ENCODE measurements at regions not wholly inside any gene's neighbourhood (a gene's known extent, or its start where the extent isn't known, plus 50 kb on each side); places are given as distances from the start of the nearest gene placed in this dataset.

GRCh38 chr22:44442186-44442815 is 55.7 kb downstream of the RTL6 start:
- no peaks in the 10 kb centered on the region for H3K79me2 ChIP-seq (ENCODE audit: control insufficient read depth, insufficient read depth, low read length)
- no peaks in the 10 kb centered on the region for H3K36me3 ChIP-seq (ENCODE audit: control insufficient read depth in 2 of 2, extremely low read depth in 1 of 2, insufficient read depth in 2 of 2, low read length in 2 of 2)
- no peak overlapping the region for H3K4me2 ChIP-seq (ENCODE audit: control insufficient read depth, extremely low read depth, insufficient read depth, low read depth, low read length)
- H3K4me1 ChIP-seq (ENCODE audit: control insufficient read depth, extremely low read depth, insufficient read depth, low read length), result peaks cover 9% of the 10 kb centered on the region
- H3K27ac ChIP-seq (ENCODE audit: control insufficient read depth, insufficient read depth, low read length), result no peak overlapping the region
- no peak overlapping the region for H3K9ac ChIP-seq (ENCODE audit: control insufficient read depth, extremely low read depth, insufficient read depth, low read length)
- no peak overlapping the region for H3K4me3 ChIP-seq (ENCODE audit: control insufficient read depth in 2 of 3, extremely low read depth in 1 of 3, insufficient read depth in 2 of 3, low read depth in 1 of 3, low read length in 3 of 3)
- H3K9me3 ChIP-seq (ENCODE audit: control insufficient read depth, low read depth, low read length), result peaks cover 2% of the 10 kb centered on the region
- no peak for DNase-seq (ENCODE audit: low read depth, low spot score)
- H4K20me1 ChIP-seq (ENCODE audit: control insufficient read depth, extremely low read depth, insufficient read depth, low read length), result no peaks in the 10 kb centered on the region
- H3K27me3 ChIP-seq (ENCODE audit: control insufficient read depth, extremely low read depth, insufficient read depth, low read length), result peaks cover 3% of the 10 kb centered on the region
- H2AFZ ChIP-seq (ENCODE audit: control insufficient read depth, low read length), result no peak overlapping the region
- H3K9me1 ChIP-seq (ENCODE audit: control insufficient read depth, extremely low read depth, insufficient read depth, low read length), result no peaks in the 10 kb centered on the region
- FAIRE-seq, result no peak
- no peak for TF ChIP-seq CTCF (optimal IDR thresholded peaks at IDR 0.05 in 1 of 3, IDR thresholded peaks at IDR 0.05 in 1 of 3, conservative IDR thresholded peaks at IDR 0.05 in 1 of 3; ENCODE audit: extremely low read depth in 1 of 3, insufficient read depth in 2 of 3, low read length in 3 of 3)
- no peak for TF ChIP-seq EZH2 (IDR thresholded peaks at IDR 0.05; ENCODE audit: low read length)
- dilution Hi-C loops (cut with MboI; ENCODE audit: extremely low pct_ligation_motif_present, low sequenced_read_pairs), result no loop called here

GRCh38 chr22:44441401-44442185 is 56.4 kb downstream of the RTL6 start:
- Histone ChIP-seq H3K79me2 (ENCODE audit: control insufficient read depth, insufficient read depth, low read length) (no peaks in the 10 kb centered on the region), H2AFZ (ENCODE audit: control insufficient read depth, low read length) (no peak overlapping the region), H3K27ac (ENCODE audit: control insufficient read depth, insufficient read depth, low read length) (no peak overlapping the region), H4K20me1 (ENCODE audit: control insufficient read depth, extremely low read depth, insufficient read depth, low read length) (no peaks in the 10 kb centered on the region), H3K4me3 (ENCODE audit: control insufficient read depth in 2 of 3, extremely low read depth in 1 of 3, insufficient read depth in 2 of 3, low read depth in 1 of 3, low read length in 3 of 3) (no peak overlapping the region), H3K36me3 (ENCODE audit: control insufficient read depth in 2 of 2, extremely low read depth in 1 of 2, insufficient read depth in 2 of 2, low read length in 2 of 2) (no peaks in the 10 kb centered on the region), H3K9me1 (ENCODE audit: control insufficient read depth, extremely low read depth, insufficient read depth, low read length) (no peaks in the 10 kb centered on the region), H3K4me1 (ENCODE audit: control insufficient read depth, extremely low read depth, insufficient read depth, low read length) (peaks cover 9% of the 10 kb centered on the region), H3K9ac (ENCODE audit: control insufficient read depth, extremely low read depth, insufficient read depth, low read length) (no peak overlapping the region), H3K27me3 (ENCODE audit: control insufficient read depth, extremely low read depth, insufficient read depth, low read length) (peaks cover 3% of the 10 kb centered on the region), H3K4me2 (ENCODE audit: control insufficient read depth, extremely low read depth, insufficient read depth, low read depth, low read length) (no peak overlapping the region), H3K9me3 (ENCODE audit: control insufficient read depth, low read depth, low read length) (peaks cover 2% of the 10 kb centered on the region)
- DNase-seq (ENCODE audit: low read depth, low spot score) (no peak), FAIRE-seq (no peak)
- dilution Hi-C loops (cut with MboI; ENCODE audit: extremely low pct_ligation_motif_present, low sequenced_read_pairs), result no loop called here
- TF ChIP-seq EZH2 (IDR thresholded peaks at IDR 0.05; ENCODE audit: low read length) (no peak), CTCF (optimal IDR thresholded peaks at IDR 0.05 in 1 of 3, IDR thresholded peaks at IDR 0.05 in 1 of 3, conservative IDR thresholded peaks at IDR 0.05 in 1 of 3; ENCODE audit: extremely low read depth in 1 of 3, insufficient read depth in 2 of 3, low read length in 3 of 3) (no peak)
